Subcutaneous abdominal adipose tissue (tissue), 5 donors: ENCODE measurements at regions not wholly inside any gene's neighbourhood (a gene's known extent, or its start where the extent isn't known, plus 50 kb on each side); places are given as distances from the start of the nearest gene placed in this dataset.

ENCODE experiments used
- H3K27ac ChIP-seq: one replicate; pipeline ENCODE4 v1.7.0; 2013; ENCODE audit warnings: low read depth, mild to moderate bottlenecking, inconsistent platforms, low read length, moderate library complexity
- H3K27me3 ChIP-seq, 5 donors: one replicate each; pipeline ENCODE4 v1.7.0; 2013; ENCODE audit warnings: low read length in 5 of 5, inconsistent platforms in 1 of 5; ENCODE audit not compliant: control insufficient read depth in 5 of 5, insufficient read depth in 4 of 5
- H3K36me3 ChIP-seq, 5 donors: one replicate each; pipeline ENCODE4 v1.7.0; 2013; ENCODE audit warnings: low read length in 5 of 5; ENCODE audit not compliant: control insufficient read depth in 5 of 5, insufficient read depth in 5 of 5
- H3K4me1 ChIP-seq, 5 donors: one replicate each; pipeline ENCODE4 v1.7.0; 2013; ENCODE audit warnings: low read length in 5 of 5, mild to moderate bottlenecking in 3 of 5, moderate library complexity in 1 of 5; ENCODE audit not compliant: control insufficient read depth in 5 of 5, insufficient read depth in 5 of 5
- H3K4me3 ChIP-seq, 5 donors: one replicate each; pipeline ENCODE4 v1.7.0; 2013; ENCODE audit warnings: low read length in 5 of 5, low read depth in 1 of 5
- H3K9ac ChIP-seq, 5 donors: one replicate each; pipeline ENCODE4 v1.7.0; 2013; ENCODE audit warnings: low read length in 5 of 5, mild to moderate bottlenecking in 4 of 5, moderate library complexity in 3 of 5
- H3K9me3 ChIP-seq, 5 donors: one replicate each; pipeline ENCODE4 v1.7.0; 2013; ENCODE audit warnings: low read length in 5 of 5; ENCODE audit not compliant: control insufficient read depth in 5 of 5
- donor health status: healthy.
- donor health status: healthy.
- donor health status: healthy.
- donor health status: healthy.
- donor health status: healthy.

GRCh38 chr10:34872820-34873219 lies 57.7 kb upstream of the PARD3 start:
- no peaks in the 10 kb centered on the region for H3K4me1 ChIP-seq
- no peak overlapping the region for H3K27ac ChIP-seq
- no peaks in the 10 kb centered on the region for H3K9me3 ChIP-seq
- H3K4me3 ChIP-seq: no peak overlapping the region
- H3K36me3 ChIP-seq: no peaks in the 10 kb centered on the region
- H3K9ac ChIP-seq: no peak overlapping the region
- no peaks in the 10 kb centered on the region for H3K27me3 ChIP-seq

GRCh38 chr10:34869135-34869836 lies 54.2 kb upstream of the PARD3 start:
- peaks cover 0 to 7% (median 5%) of the 10 kb centered on the region in 5 donors for H3K4me1 ChIP-seq

GRCh38 chr10:34868589-34868988 lies 53.5 kb upstream of the PARD3 start:
- no peak overlapping the region for H3K4me3 ChIP-seq
- H3K27ac ChIP-seq: no peak overlapping the region
- H3K36me3 ChIP-seq: no peaks in the 10 kb centered on the region
- no peaks in the 10 kb centered on the region for H3K9me3 ChIP-seq
- no peaks in the 10 kb centered on the region for H3K27me3 ChIP-seq
- H3K4me1 ChIP-seq: peaks cover 0 to 9% (median 6%) of the 10 kb centered on the region in 5 donors
- H3K9ac ChIP-seq: no peak overlapping the region

More at GRCh38 chr10:34869135-34869836, 54.2 kb upstream of the PARD3 start:
- Histone ChIP-seq H3K9me3 (no peaks in the 10 kb centered on the region), H3K9ac (no peak overlapping the region), H3K36me3 (no peaks in the 10 kb centered on the region), H3K27ac (no peak overlapping the region), H3K4me3 (no peak overlapping the region), H3K27me3 (no peaks in the 10 kb centered on the region)

- Histone ChIP-seq H3K27ac (no peak overlapping the region), H3K36me3 (no peaks in the 10 kb centered on the region), H3K9ac (no peak overlapping the region), H3K9me3 (no peaks in the 10 kb centered on the region), H3K4me3 (no peak overlapping the region), H3K4me1 (peaks cover 0 to 11% (median 6%) of the 10 kb centered on the region in 5 donors), H3K27me3 (no peaks in the 10 kb centered on the region)
Observed at GRCh38 chr10:34866848-34867247, 51.8 kb upstream of the PARD3 start.
